ENCODE measurements at regions not wholly inside any gene's neighbourhood (a gene's known extent, or its start where the extent isn't known, plus 50 kb on each side); places are given as distances from the start of the nearest gene placed in this dataset.

- TF ChIP-seq, protein P1, sequence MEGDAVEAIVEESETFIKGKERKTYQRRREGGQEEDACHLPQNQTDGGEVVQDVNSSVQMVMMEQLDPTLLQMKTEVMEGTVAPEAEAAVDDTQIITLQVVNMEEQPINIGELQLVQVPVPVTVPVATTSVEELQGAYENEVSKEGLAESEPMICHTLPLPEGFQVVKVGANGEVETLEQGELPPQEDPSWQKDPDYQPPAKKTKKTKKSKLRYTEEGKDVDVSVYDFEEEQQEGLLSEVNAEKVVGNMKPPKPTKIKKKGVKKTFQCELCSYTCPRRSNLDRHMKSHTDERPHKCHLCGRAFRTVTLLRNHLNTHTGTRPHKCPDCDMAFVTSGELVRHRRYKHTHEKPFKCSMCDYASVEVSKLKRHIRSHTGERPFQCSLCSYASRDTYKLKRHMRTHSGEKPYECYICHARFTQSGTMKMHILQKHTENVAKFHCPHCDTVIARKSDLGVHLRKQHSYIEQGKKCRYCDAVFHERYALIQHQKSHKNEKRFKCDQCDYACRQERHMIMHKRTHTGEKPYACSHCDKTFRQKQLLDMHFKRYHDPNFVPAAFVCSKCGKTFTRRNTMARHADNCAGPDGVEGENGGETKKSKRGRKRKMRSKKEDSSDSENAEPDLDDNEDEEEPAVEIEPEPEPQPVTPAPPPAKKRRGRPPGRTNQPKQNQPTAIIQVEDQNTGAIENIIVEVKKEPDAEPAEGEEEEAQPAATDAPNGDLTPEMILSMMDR (IDR thresholded peaks at IDR 0.05; ENCODE audit: poor library complexity, severe bottlenecking) = no peak
- no peak for TF ChIP-seq TAF1 (IDR thresholded peaks at IDR 0.05; ENCODE audit: low read depth)
- TF ChIP-seq, protein P2, sequence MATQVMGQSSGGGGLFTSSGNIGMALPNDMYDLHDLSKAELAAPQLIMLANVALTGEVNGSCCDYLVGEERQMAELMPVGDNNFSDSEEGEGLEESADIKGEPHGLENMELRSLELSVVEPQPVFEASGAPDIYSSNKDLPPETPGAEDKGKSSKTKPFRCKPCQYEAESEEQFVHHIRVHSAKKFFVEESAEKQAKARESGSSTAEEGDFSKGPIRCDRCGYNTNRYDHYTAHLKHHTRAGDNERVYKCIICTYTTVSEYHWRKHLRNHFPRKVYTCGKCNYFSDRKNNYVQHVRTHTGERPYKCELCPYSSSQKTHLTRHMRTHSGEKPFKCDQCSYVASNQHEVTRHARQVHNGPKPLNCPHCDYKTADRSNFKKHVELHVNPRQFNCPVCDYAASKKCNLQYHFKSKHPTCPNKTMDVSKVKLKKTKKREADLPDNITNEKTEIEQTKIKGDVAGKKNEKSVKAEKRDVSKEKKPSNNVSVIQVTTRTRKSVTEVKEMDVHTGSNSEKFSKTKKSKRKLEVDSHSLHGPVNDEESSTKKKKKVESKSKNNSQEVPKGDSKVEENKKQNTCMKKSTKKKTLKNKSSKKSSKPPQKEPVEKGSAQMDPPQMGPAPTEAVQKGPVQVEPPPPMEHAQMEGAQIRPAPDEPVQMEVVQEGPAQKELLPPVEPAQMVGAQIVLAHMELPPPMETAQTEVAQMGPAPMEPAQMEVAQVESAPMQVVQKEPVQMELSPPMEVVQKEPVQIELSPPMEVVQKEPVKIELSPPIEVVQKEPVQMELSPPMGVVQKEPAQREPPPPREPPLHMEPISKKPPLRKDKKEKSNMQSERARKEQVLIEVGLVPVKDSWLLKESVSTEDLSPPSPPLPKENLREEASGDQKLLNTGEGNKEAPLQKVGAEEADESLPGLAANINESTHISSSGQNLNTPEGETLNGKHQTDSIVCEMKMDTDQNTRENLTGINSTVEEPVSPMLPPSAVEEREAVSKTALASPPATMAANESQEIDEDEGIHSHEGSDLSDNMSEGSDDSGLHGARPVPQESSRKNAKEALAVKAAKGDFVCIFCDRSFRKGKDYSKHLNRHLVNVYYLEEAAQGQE (IDR thresholded peaks at IDR 0.05; ENCODE audit: borderline replicate concordance) = no peak
Measured at GRCh38 chr5:57102905-57103255, 71.0 kb upstream of the GPBP1 start.
